ENCODE measurements at regions not wholly inside any gene's neighbourhood (a gene's known extent, or its start where the extent isn't known, plus 50 kb on each side); places are given as distances from the start of the nearest gene placed in this dataset.

DNA sequence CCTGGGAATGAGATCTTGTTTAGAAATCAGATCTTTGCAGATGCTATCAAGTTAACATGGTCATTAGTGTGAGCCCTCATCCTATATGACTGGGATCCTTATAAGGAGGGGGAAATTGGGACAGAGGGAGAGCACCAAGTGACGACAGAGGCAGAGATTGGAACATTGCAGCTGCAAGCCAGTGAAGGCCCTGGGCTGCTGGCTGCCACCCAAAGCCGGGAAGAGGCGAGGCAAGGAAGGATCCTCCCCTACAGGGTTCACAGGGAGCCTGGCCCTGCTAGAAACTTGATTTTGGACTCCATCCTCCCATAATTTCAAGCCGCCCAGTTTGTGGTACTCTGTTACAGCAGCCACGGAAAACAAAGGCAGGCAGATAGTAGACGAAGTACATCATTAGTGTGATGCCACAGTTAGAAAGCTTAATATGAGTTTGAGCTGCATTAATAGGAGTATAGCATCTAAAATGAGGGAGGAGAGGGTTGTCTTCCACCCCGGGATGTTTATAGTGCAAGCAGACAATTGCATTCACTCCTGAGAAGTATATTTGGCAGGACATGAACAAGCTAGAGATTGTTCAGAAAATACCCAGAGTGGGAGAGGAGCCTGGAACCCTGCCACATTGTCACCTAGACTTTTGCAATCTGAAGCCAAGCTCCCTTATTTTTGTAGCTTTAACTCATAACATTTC, 56.8 kb upstream of the CLMP start:
- TF ChIP-seq, protein P1, sequence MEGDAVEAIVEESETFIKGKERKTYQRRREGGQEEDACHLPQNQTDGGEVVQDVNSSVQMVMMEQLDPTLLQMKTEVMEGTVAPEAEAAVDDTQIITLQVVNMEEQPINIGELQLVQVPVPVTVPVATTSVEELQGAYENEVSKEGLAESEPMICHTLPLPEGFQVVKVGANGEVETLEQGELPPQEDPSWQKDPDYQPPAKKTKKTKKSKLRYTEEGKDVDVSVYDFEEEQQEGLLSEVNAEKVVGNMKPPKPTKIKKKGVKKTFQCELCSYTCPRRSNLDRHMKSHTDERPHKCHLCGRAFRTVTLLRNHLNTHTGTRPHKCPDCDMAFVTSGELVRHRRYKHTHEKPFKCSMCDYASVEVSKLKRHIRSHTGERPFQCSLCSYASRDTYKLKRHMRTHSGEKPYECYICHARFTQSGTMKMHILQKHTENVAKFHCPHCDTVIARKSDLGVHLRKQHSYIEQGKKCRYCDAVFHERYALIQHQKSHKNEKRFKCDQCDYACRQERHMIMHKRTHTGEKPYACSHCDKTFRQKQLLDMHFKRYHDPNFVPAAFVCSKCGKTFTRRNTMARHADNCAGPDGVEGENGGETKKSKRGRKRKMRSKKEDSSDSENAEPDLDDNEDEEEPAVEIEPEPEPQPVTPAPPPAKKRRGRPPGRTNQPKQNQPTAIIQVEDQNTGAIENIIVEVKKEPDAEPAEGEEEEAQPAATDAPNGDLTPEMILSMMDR (IDR thresholded peaks at IDR 0.05) = no peak
- ATAC-seq (ENCODE audit: low FRiP score) (peak; percentile 61), DNase-seq (ENCODE audit: low spot score) (no peak)

DNA sequence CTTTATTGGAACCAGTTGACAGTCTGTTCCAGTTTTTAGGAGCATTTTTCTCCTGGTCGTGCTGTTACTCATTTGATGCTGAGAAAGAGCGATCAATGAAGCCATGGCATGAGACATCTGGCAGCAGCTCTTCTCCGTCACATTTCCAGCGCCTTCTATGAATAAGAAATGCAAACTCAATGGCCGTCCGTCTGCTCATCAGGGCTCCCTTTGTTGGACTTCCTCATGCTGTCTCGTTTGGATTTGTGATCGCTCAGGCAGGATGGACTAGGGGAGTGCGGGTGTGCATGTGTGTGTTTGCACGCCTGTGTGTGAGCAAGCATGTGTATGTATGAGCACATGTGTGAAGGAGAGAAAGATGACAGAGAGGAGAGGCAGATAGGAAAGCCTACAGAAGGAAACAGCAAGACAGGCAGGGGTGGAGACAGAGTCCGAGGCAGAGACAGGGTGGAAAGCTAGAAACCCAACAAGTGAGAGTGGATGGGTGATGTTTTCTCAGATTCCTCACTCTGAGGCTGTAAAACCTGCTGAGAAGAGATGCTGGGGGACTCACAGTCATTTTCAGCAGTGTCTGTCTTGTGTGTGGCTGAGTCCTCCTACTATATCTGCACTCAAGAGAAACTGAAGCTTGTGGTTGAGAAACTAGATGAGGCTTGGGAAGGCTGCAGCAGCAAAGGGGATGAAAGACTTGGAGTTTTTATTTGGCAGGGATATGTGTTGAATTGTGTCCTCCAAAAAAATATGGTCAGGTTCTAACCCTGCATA, 56.0 kb upstream of the CLMP start:
- no peak for ATAC-seq (ENCODE audit: low FRiP score)
- DNase-seq (ENCODE audit: low spot score) = no peak
- TF ChIP-seq, protein P1 (IDR thresholded peaks at IDR 0.05) = no peak

DNA sequence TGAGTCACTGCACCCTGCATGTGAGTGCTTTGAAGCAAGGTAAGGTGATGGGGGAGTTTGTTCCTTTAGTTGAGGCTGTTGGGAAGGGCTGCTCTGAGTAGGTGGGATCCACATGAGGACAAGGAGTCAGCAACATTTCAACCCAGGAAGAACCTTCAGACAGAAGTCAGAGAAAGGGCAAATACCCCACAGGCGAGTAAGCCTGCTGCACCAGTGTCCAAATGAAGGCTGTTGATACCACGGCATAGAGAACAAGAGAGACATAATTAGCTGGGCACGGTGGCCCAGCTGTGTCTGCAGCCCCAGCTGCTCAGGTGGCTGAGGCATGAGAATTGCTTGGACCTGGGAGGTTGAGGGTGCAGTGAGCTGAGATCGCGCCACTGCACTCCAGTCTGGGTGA, 54.3 kb upstream of the CLMP start:
- ATAC-seq (ENCODE audit: low FRiP score) = no peak
- TF ChIP-seq, protein P1 (IDR thresholded peaks at IDR 0.05) = no peak

DNA sequence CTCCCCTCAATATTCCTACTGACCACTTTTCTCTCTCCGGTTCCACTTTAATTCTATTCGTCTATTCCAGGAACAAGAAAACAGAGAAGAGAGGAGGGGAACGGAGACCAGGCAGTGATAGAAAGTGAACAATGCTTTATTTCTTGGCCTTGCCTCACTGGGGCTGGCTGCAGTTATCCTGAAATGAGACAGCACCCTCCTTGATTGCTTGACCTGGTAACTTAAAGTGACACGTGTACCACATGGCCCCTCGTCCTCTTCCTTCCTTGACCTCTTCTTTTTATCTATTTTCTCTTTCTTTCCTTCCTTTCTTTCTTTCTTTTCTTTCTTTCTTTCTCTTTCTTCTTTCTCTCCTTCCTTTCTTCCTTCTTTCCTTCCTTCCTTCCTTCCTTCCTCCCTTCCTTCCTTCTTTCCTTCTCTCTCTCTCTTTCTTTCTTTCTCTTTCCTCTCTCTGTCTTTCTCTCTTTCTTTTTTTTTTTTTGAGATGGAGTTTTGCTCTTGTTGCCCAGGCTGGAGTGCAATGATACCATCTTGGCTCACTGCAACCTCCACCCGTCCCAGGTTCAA, 52.8 kb upstream of the CLMP start:
- ATAC-seq (ENCODE audit: low FRiP score) (no peak), DNase-seq (ENCODE audit: low spot score) (no peak)
- TF ChIP-seq, protein P1 (IDR thresholded peaks at IDR 0.05) = no peak

More for the DNA sequence above, 54.3 kb upstream of the CLMP start:
- no peak for DNase-seq (ENCODE audit: low spot score)

DNA sequence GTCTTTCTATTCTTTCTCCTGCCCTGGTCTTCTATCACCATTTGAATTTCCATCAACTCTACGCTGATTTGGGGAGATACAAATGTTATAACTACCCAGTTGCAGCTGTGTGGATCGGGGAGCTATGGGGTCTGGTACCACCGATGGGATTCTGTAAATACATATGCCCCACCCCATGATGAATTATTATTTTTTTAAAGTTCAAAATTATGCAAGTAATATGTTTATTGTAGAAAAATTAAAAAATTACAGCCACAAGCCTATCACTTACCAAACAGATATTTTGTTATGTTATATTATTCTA, 52.4 kb upstream of the CLMP start:
- DNase-seq (ENCODE audit: low spot score) = no peak
- TF ChIP-seq, protein P1 (IDR thresholded peaks at IDR 0.05) = no peak
- no peak for ATAC-seq (ENCODE audit: low FRiP score)

DNA sequence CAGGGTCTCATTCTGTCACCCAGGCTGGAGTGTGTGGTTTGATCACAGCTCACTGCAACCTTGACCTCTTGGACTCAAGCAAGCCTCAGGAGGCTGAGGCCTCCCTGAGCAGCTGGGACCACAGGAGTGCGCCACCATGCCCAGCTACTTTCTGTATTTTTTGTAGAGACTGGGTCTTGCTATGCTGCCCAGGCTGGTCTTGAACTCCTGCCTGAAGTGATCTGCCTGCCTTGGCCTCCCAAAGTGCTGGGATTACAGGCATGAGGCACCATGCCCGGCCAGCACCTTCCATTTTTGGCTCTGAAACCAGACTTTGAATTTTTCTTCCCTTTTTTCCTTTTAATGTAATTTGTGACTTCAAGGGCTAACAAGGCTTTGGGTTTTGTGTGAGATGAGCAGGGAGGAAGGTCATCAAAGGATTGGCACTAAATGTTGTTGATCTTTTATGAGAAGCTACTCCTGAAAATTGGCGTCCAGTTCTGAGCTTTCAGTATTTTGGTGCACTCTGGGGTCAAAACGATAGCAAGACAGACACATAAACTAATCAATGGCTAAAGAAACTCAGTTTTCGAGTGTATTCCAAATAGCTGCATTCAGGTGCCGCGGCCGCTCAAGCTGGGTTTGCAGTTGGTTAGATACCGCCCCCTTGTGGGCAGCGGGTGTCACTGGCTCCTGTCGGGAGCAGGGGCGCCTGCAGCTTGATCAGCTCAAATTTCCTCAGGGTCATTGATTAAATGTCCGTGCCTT, 51.9 kb upstream of the CLMP start:
- TF ChIP-seq, protein P1 (IDR thresholded peaks at IDR 0.05) = peak in 2 of 3 donors; percentile 39 to 92
- DNase-seq (ENCODE audit: low spot score) (peak; percentile 78), ATAC-seq (ENCODE audit: low FRiP score) (peak; percentile 55)
